Activated CD4-positive, alpha-beta memory T cell treated with anti-CD3 and anti-CD28 coated beads, Interleukin-2, amount 10 ng/mL, durations not matched to agents 7 days and 5 days (primary cell): ENCODE measurements at regions not wholly inside any gene's neighbourhood (a gene's known extent, or its start where the extent isn't known, plus 50 kb on each side); places are given as distances from the start of the nearest gene placed in this dataset.
"Not testable (repeated sequence)": the region's sequence is repeated elsewhere in the genome, so short reads cannot be mapped to it uniquely, and the experiment has no call there.

Experiments used
- CTCF ChIA-PET: fragments of 350-600 bp; sonication (Branson Sonifier 250); formaldehyde crosslinking; loops from one replicate; lab custom pipeline; 2021; ENCODE audit warnings: antibody characterized with exemption, inconsistent platforms; lab: Charles Lee
- POLR2A ChIA-PET: fragments of 350-600 bp; sonication (Branson Sonifier 250); formaldehyde crosslinking; loops from one replicate; lab custom pipeline; 2021; ENCODE audit warnings: antibody characterized with exemption; lab: Charles Lee
- DNase-seq: peaks from one replicate; pipeline ENCODE4 v3.0.0-alpha.2; 2020
- H3K27ac Mint-ChIP-seq: one replicate; pipeline ENCODE4 v1.8.0; 2021; ENCODE audit warnings: mild to moderate bottlenecking, mixed read lengths
- H3K27me3 Mint-ChIP-seq: one replicate; pipeline ENCODE4 v1.8.0; 2021; ENCODE audit warnings: mixed read lengths
- H3K36me3 Mint-ChIP-seq: one replicate; pipeline ENCODE4 v1.8.0; 2021; ENCODE audit warnings: low read depth, mixed read lengths
- H3K4me1 Mint-ChIP-seq: one replicate; pipeline ENCODE4 v1.8.0; 2021; ENCODE audit warnings: mixed read lengths
- H3K4me3 Mint-ChIP-seq: one replicate; pipeline ENCODE4 v1.8.0; 2021; ENCODE audit warnings: mild to moderate bottlenecking, mixed read lengths
- H3K9me3 Mint-ChIP-seq: one replicate; pipeline ENCODE4 v1.8.0; 2021; ENCODE audit warnings: mixed read lengths

GRCh38 chr10:53569455-53569854, 796.9 kb upstream of the MBL2 start:
- no peaks in the 10 kb centered on the region for H3K4me1 Mint-ChIP-seq
- no peak overlapping the region for H3K27ac Mint-ChIP-seq
- CTCF ChIA-PET: no interaction called here
- POLR2A ChIA-PET: no interaction called here
- H3K27me3 Mint-ChIP-seq: no peaks in the 10 kb centered on the region
- peaks cover 17% of the 10 kb centered on the region for H3K9me3 Mint-ChIP-seq
- H3K4me3 Mint-ChIP-seq: no peak overlapping the region
- DNase-seq: no peak
- H3K36me3 Mint-ChIP-seq: no peaks in the 10 kb centered on the region

- Mint-ChIP-seq H3K9me3 (peaks cover 11% of the 10 kb centered on the region), H3K4me1 (no peaks in the 10 kb centered on the region), H3K36me3 (no peaks in the 10 kb centered on the region), H3K27me3 (no peaks in the 10 kb centered on the region), H3K27ac (no peak overlapping the region), H3K4me3 (no peak overlapping the region)
- DNase-seq: no peak
- CTCF ChIA-PET: no interaction called here
- POLR2A ChIA-PET: no interaction called here
Measured at GRCh38 chr10:53548664-53549063, 776.1 kb upstream of the MBL2 start.

GRCh38 chr10:53547364-53547763, 774.8 kb upstream of the MBL2 start:
- POLR2A ChIA-PET: no interaction called here
- CTCF ChIA-PET: no interaction called here
- Mint-ChIP-seq H3K36me3 (no peaks in the 10 kb centered on the region), H3K9me3 (peaks cover 9% of the 10 kb centered on the region), H3K4me1 (no peaks in the 10 kb centered on the region), H3K4me3 (no peak overlapping the region), H3K27me3 (no peaks in the 10 kb centered on the region), H3K27ac (no peak overlapping the region)
- DNase-seq: no peak

- no peak overlapping the region for H3K4me3 Mint-ChIP-seq
- H3K27me3 Mint-ChIP-seq: no peaks in the 10 kb centered on the region
- H3K4me1 Mint-ChIP-seq: no peaks in the 10 kb centered on the region
- no peak overlapping the region for H3K27ac Mint-ChIP-seq
- H3K36me3 Mint-ChIP-seq: no peaks in the 10 kb centered on the region
- H3K9me3 Mint-ChIP-seq: peaks cover 9% of the 10 kb centered on the region
- DNase-seq: no peak
- ChIA-PET CTCF (no interaction called here), POLR2A (no interaction called here)
Measured at GRCh38 chr10:53543410-53543809, 770.8 kb upstream of the MBL2 start.

- DNase-seq: no peak
- CTCF ChIA-PET: no interaction called here
- POLR2A ChIA-PET: no interaction called here
Measured at GRCh38 chr10:53537508-53537907, 764.9 kb upstream of the MBL2 start.

GRCh38 chr10:53536322-53536721, 763.7 kb upstream of the MBL2 start:
- no peak overlapping the region for H3K4me3 Mint-ChIP-seq
- no peak overlapping the region for H3K27ac Mint-ChIP-seq
- no peaks in the 10 kb centered on the region for H3K27me3 Mint-ChIP-seq
- POLR2A ChIA-PET: no interaction called here
- peaks cover 8% of the 10 kb centered on the region for H3K9me3 Mint-ChIP-seq
- no peaks in the 10 kb centered on the region for H3K36me3 Mint-ChIP-seq
- no peaks in the 10 kb centered on the region for H3K4me1 Mint-ChIP-seq
- CTCF ChIA-PET: no interaction called here
- no peak for DNase-seq

More at GRCh38 chr10:53537508-53537907, 764.9 kb upstream of the MBL2 start:
- Mint-ChIP-seq H3K4me3 (no peak overlapping the region), H3K4me1 (no peaks in the 10 kb centered on the region), H3K36me3 (no peaks in the 10 kb centered on the region), H3K9me3 (peaks cover 6% of the 10 kb centered on the region), H3K27ac (no peak overlapping the region), H3K27me3 (no peaks in the 10 kb centered on the region)

- DNase-seq: no peak
- no peak overlapping the region for H3K4me3 Mint-ChIP-seq
- no peak overlapping the region for H3K27ac Mint-ChIP-seq
- H3K27me3 Mint-ChIP-seq: no peaks in the 10 kb centered on the region
- CTCF ChIA-PET: no interaction called here
- POLR2A ChIA-PET: no interaction called here
- no peaks in the 10 kb centered on the region for H3K36me3 Mint-ChIP-seq
- peaks cover 9% of the 10 kb centered on the region for H3K9me3 Mint-ChIP-seq
- no peaks in the 10 kb centered on the region for H3K4me1 Mint-ChIP-seq
Measured at GRCh38 chr10:53534428-53534827, 761.8 kb upstream of the MBL2 start.

- no peak overlapping the region for H3K4me3 Mint-ChIP-seq
- ChIA-PET CTCF (no interaction called here), POLR2A (no interaction called here)
- H3K27ac Mint-ChIP-seq: no peak overlapping the region
- H3K27me3 Mint-ChIP-seq: no peaks in the 10 kb centered on the region
- DNase-seq: no peak
- H3K4me1 Mint-ChIP-seq: no peaks in the 10 kb centered on the region
- H3K36me3 Mint-ChIP-seq: no peaks in the 10 kb centered on the region
- peaks cover 6% of the 10 kb centered on the region for H3K9me3 Mint-ChIP-seq
Measured at GRCh38 chr10:53528974-53529373, 756.4 kb upstream of the MBL2 start.

GRCh38 chr10:53521046-53521445, 748.5 kb upstream of the MBL2 start:
- no peak overlapping the region for H3K27ac Mint-ChIP-seq
- H3K36me3 Mint-ChIP-seq: no peaks in the 10 kb centered on the region
- DNase-seq: no peak
- H3K27me3 Mint-ChIP-seq: no peaks in the 10 kb centered on the region
- no peaks in the 10 kb centered on the region for H3K4me1 Mint-ChIP-seq
- CTCF ChIA-PET: no interaction called here
- POLR2A ChIA-PET: no interaction called here
- peaks cover 8% of the 10 kb centered on the region for H3K9me3 Mint-ChIP-seq
- no peak overlapping the region for H3K4me3 Mint-ChIP-seq

GRCh38 chr10:53508197-53508596, 735.6 kb upstream of the MBL2 start:
- POLR2A ChIA-PET: no interaction called here
- CTCF ChIA-PET: no interaction called here
- no peak for DNase-seq
- Mint-ChIP-seq H3K27ac (no peak overlapping the region), H3K4me1 (no peaks in the 10 kb centered on the region), H3K36me3 (no peaks in the 10 kb centered on the region), H3K4me3 (no peak overlapping the region), H3K27me3 (no peaks in the 10 kb centered on the region), H3K9me3 (peaks cover 14% of the 10 kb centered on the region)

- CTCF ChIA-PET, H3K27ac Mint-ChIP-seq, POLR2A ChIA-PET, H3K27me3 Mint-ChIP-seq, H3K4me1 Mint-ChIP-seq, H3K36me3 Mint-ChIP-seq, DNase-seq, H3K4me3 Mint-ChIP-seq: not testable (repeated sequence)
- H3K9me3 Mint-ChIP-seq: peaks cover 19% of the 10 kb centered on the region
Measured at GRCh38 chr10:53504492-53504891, 731.9 kb upstream of the MBL2 start.

GRCh38 chr10:53491774-53492173, 719.2 kb upstream of the MBL2 start:
- H3K4me3 Mint-ChIP-seq: no peak overlapping the region
- no peaks in the 10 kb centered on the region for H3K4me1 Mint-ChIP-seq
- no peaks in the 10 kb centered on the region for H3K36me3 Mint-ChIP-seq
- CTCF ChIA-PET: no interaction called here
- DNase-seq: no peak
- H3K9me3 Mint-ChIP-seq: peaks cover 18% of the 10 kb centered on the region
- no peak overlapping the region for H3K27ac Mint-ChIP-seq
- no peaks in the 10 kb centered on the region for H3K27me3 Mint-ChIP-seq
- POLR2A ChIA-PET: no interaction called here

GRCh38 chr10:53490553-53490952, 718.0 kb upstream of the MBL2 start:
- no peaks in the 10 kb centered on the region for H3K4me1 Mint-ChIP-seq

GRCh38 chr10:53489335-53490182, 717.0 kb upstream of the MBL2 start:
- peaks cover 28% of the 10 kb centered on the region for H3K9me3 Mint-ChIP-seq
- DNase-seq: no peak
- ChIA-PET CTCF (no interaction called here), POLR2A (no interaction called here)
- no peaks in the 10 kb centered on the region for H3K36me3 Mint-ChIP-seq
- no peak overlapping the region for H3K4me3 Mint-ChIP-seq
- H3K27ac Mint-ChIP-seq: no peak overlapping the region
- H3K4me1 Mint-ChIP-seq: no peaks in the 10 kb centered on the region
- no peaks in the 10 kb centered on the region for H3K27me3 Mint-ChIP-seq

More at GRCh38 chr10:53490553-53490952, 718.0 kb upstream of the MBL2 start:
- POLR2A ChIA-PET: no interaction called here
- peaks cover 26% of the 10 kb centered on the region for H3K9me3 Mint-ChIP-seq
- no peak overlapping the region for H3K4me3 Mint-ChIP-seq
- CTCF ChIA-PET: no interaction called here
- H3K36me3 Mint-ChIP-seq: no peaks in the 10 kb centered on the region
- no peak overlapping the region for H3K27ac Mint-ChIP-seq
- no peaks in the 10 kb centered on the region for H3K27me3 Mint-ChIP-seq
- DNase-seq: no peak
